ENCODE measurements at regions not wholly inside any gene's neighbourhood (a gene's known extent, or its start where the extent isn't known, plus 50 kb on each side); places are given as distances from the start of the nearest gene placed in this dataset.

DNA sequence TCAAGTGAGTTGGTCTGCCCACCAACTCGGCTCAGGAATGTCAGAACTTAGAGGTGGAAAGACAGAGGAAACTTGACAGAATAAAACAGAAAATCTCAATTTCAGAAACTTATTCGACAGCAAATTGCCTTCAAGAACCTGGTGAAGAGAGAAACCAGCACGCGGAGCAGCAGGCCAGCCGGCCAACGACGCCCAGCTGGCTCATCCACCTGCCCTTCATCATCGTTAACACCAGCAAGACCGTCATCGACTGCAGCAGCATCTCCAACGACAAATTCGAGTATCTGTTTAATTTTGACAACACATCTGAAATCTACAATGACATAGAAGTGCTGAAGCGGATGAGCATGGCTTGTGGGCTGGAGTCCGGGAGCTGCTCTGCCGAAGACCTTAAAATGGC lies 350.8 kb upstream of the CAMK1G start:
- H3K9ac ChIP-seq (ENCODE audit: low read length) = no peak overlapping the region
- H3K36me3 ChIP-seq (ENCODE audit: insufficient read depth, low read length) = no peaks in the 10 kb centered on the region
- no peaks in the 10 kb centered on the region for H3K79me2 ChIP-seq (replicated peaks; ENCODE audit: insufficient read depth, low read length)
- H3K4me2 ChIP-seq (ENCODE audit: low read length) = no peak overlapping the region
- no peaks in the 10 kb centered on the region for H4K20me1 ChIP-seq (ENCODE audit: insufficient read depth)
- H3K9me3 ChIP-seq (ENCODE audit: low read length) = no peaks in the 10 kb centered on the region
- no peak overlapping the region for H3K4me3 ChIP-seq (ENCODE audit: low read length)
- no peak overlapping the region for H3K27ac ChIP-seq (ENCODE audit: low read length)
- no peaks in the 10 kb centered on the region for H3F3A ChIP-seq (ENCODE audit: insufficient read depth, low read length, poor library complexity, severe bottlenecking)
- TF ChIP-seq REST (IDR thresholded peaks at IDR 0.05; ENCODE audit: borderline replicate concordance) (no peak), POLR2AphosphoS5 (IDR thresholded peaks at IDR 0.05) (no peak), EP300 (conservative IDR thresholded peaks at IDR 0.05; ENCODE audit: poor library complexity, severe bottlenecking) (no peak), EZH2 (IDR thresholded peaks at IDR 0.05; ENCODE audit: borderline replicate concordance, insufficient read depth, low read length, poor library complexity, severe bottlenecking) (no peak), TAF1 (IDR thresholded peaks at IDR 0.05; ENCODE audit: low read depth) (no peak), SMC3 (conservative IDR thresholded peaks at IDR 0.05; ENCODE audit: poor library complexity) (no peak), RAD21 (conservative IDR thresholded peaks at IDR 0.05) (no peak), CTCF (IDR thresholded peaks at IDR 0.05; ENCODE audit: poor library complexity, severe bottlenecking) (no peak), MXI1 (conservative IDR thresholded peaks at IDR 0.05; ENCODE audit: poor library complexity, severe bottlenecking) (no peak)
- no peaks in the 10 kb centered on the region for H3K27me3 ChIP-seq (ENCODE audit: insufficient read depth, low read depth, low read length)
- no peak overlapping the region for H2AFZ ChIP-seq (ENCODE audit: low read depth, low read length)
- no peaks in the 10 kb centered on the region for H3K9me2 ChIP-seq (ENCODE audit: insufficient read depth, low read length)

DNA sequence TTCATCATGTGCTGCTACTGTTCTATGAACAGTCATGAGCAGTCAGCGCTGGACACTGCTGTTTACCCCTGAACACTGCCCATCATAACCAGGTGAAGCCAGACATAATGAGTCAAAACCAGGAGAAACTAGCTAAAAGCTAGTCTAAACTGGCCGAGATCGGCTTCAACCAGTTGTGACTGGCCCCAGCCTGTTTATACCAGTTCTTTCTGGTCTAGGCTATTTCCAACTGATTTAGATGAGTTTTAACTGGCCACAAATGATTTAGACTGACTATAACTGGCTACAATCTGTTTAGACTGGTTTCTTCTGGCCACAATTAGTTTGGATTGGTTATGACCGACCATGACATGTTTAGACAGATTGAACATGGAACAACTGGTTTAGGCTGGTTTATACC lies 348.3 kb upstream of the CAMK1G start:
- TF ChIP-seq RAD21 (conservative IDR thresholded peaks at IDR 0.05) = no peak
- TF ChIP-seq MXI1 (conservative IDR thresholded peaks at IDR 0.05; ENCODE audit: poor library complexity, severe bottlenecking) = no peak
- no peak for TF ChIP-seq EZH2 (IDR thresholded peaks at IDR 0.05; ENCODE audit: borderline replicate concordance, insufficient read depth, low read length, poor library complexity, severe bottlenecking)
- TF ChIP-seq SMC3 (conservative IDR thresholded peaks at IDR 0.05; ENCODE audit: poor library complexity) = no peak
- TF ChIP-seq TAF1 (IDR thresholded peaks at IDR 0.05; ENCODE audit: low read depth) = no peak
- TF ChIP-seq EP300 (conservative IDR thresholded peaks at IDR 0.05; ENCODE audit: poor library complexity, severe bottlenecking) = no peak
- no peak for TF ChIP-seq POLR2AphosphoS5 (IDR thresholded peaks at IDR 0.05)
- TF ChIP-seq CTCF (IDR thresholded peaks at IDR 0.05; ENCODE audit: poor library complexity, severe bottlenecking) = no peak
- TF ChIP-seq REST (IDR thresholded peaks at IDR 0.05; ENCODE audit: borderline replicate concordance) = no peak
- H3K27me3 ChIP-seq (ENCODE audit: insufficient read depth, low read depth, low read length) = no peaks in the 10 kb centered on the region
- H3K27ac ChIP-seq (ENCODE audit: low read length) = no peak overlapping the region
- no peaks in the 10 kb centered on the region for H3K79me2 ChIP-seq (replicated peaks; ENCODE audit: insufficient read depth, low read length)
- H3K9me3 ChIP-seq (ENCODE audit: low read length) = no peaks in the 10 kb centered on the region
- H3F3A ChIP-seq (ENCODE audit: insufficient read depth, low read length, poor library complexity, severe bottlenecking) = no peaks in the 10 kb centered on the region
- H3K9me2 ChIP-seq (ENCODE audit: insufficient read depth, low read length) = no peaks in the 10 kb centered on the region
- H4K20me1 ChIP-seq (ENCODE audit: insufficient read depth) = no peaks in the 10 kb centered on the region
- H3K4me3 ChIP-seq (ENCODE audit: low read length) = no peak overlapping the region
- H3K36me3 ChIP-seq (ENCODE audit: insufficient read depth, low read length) = no peaks in the 10 kb centered on the region
- no peak overlapping the region for H2AFZ ChIP-seq (ENCODE audit: low read depth, low read length)
- no peak overlapping the region for H3K9ac ChIP-seq (ENCODE audit: low read length)
- H3K4me2 ChIP-seq (ENCODE audit: low read length) = no peak overlapping the region
